ENCODE measurements at regions not wholly inside any gene's neighbourhood (a gene's known extent, or its start where the extent isn't known, plus 50 kb on each side); places are given as distances from the start of the nearest gene placed in this dataset.
"Not testable (repeated sequence)": the region's sequence is repeated elsewhere in the genome, so short reads cannot be mapped to it uniquely, and the experiment has no call there.

DNA sequence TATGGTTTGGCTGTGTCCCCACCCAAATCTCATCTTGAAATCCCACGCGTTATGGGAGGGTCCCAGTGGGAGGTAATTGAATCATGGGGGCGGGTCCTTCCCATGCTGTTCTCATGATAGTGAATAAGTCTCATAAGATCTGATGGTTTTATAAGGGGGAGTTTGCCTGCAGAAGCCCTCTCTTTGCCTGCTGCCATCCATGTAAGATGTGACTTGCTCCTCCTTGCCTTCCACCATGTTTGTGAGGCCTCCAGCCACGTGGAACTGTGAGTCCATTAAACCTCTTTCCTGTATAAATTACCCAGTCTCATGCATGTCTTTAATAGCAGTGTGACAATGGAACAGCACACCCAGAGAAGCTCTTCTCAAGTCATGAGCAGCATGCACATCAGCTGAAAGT is 119.1 kb upstream of the CARD11 start:
- not testable (repeated sequence) for H3K27ac Mint-ChIP-seq; H3K4me3 Mint-ChIP-seq; DNase-seq; H3K27me3 Mint-ChIP-seq; H3K36me3 Mint-ChIP-seq (ENCODE audit: low read depth); H3K4me1 Mint-ChIP-seq (ENCODE audit: low read depth); H3K9me3 Mint-ChIP-seq

DNA sequence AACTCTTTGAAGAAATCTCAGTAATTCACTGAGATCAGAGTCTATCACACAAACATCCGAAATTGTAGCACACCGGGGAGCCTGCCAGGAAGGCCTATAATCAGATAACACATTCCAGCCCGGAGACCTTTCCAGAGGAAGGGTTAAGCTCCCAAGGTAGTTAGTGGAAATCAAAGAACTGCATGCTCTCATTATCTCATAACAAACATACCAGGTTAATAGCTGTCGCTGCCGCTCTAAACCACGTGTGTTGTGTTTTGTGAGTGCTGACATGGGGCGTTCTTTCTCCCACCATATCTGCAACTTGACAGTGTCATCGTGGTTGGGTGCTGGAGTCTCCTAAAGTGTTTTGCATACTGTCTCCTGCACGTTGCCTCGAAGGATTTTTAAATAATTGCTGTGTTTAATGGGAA is 120.7 kb upstream of the CARD11 start:
- no peak overlapping the region for H3K27ac Mint-ChIP-seq
- no peak for DNase-seq
- H3K36me3 Mint-ChIP-seq (ENCODE audit: low read depth), result no peaks in the 10 kb centered on the region
- no peaks in the 10 kb centered on the region for H3K9me3 Mint-ChIP-seq
- H3K27me3 Mint-ChIP-seq, result peaks cover 9% of the 10 kb centered on the region
- H3K4me3 Mint-ChIP-seq, result no peak overlapping the region
- no peaks in the 10 kb centered on the region for H3K4me1 Mint-ChIP-seq (ENCODE audit: low read depth)

DNA sequence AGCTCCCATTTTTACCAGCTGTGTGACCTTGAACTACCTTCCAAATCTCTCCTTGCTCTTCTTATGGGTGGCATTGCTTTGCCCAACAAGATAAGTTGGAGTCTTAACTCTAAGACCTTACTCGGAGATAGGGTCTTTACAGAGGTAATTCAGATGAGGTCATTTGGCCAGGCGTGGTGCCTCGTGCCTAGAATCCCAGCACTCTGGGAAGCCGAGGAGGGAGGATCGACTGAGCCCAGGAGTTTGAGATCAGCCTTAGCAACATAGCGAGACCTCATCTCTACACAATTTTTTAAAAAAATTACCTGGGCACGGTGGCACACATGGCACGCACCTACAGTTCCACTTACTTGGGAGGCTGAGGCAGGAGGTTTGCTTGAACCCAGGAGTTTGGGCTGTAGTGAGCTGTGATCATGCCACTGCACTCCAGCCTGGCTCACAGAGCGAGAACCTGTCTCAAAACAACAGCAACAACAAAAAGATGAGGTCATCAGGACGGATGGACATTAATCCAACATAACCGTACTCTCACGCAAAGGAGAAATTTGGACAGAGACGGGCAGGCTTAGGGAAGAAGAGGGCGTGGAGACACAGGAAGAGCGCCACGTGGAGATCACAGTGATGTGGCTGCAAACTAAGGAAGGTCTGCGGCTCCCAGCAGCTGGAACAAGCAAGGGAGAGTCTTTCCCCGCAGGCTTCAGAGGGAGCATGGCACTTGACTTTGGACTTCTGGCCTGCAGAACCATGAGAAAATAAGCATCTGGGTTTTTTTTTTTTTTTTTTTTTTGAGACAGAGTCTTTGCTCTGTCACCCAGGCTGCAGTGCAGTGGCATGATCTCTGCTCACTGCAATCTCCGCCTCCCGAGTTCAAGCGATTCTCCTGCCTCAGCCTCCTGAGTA is 122.3 kb upstream of the CARD11 start:
- Mint-ChIP-seq H3K36me3 (ENCODE audit: low read depth) (no peaks in the 10 kb centered on the region), H3K4me3 (no peak overlapping the region)

DNA sequence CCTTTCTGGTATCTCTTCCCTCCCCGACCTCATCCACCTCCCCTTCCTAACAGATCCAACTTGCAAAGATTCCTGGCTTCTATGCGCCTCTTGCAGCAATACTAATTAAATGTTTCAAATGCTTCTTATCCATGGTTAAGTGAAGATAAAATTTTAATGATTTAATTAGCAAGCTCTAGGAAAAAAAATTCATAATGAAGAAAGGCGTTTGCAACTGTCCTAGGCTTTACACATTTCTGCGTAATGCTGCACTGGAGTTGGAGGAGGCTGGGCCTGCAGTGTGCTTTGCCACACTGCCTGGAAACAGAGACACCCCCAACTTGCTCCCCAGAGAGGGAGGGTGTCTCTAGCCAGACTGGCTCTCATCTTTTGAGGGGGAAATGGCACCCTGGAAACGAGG is 123.9 kb upstream of the CARD11 start:
- Mint-ChIP-seq H3K4me3 (no peak overlapping the region), H3K36me3 (ENCODE audit: low read depth) (no peaks in the 10 kb centered on the region), H3K27me3 (peaks cover 14% of the 10 kb centered on the region), H3K4me1 (ENCODE audit: low read depth) (no peaks in the 10 kb centered on the region), H3K9me3 (no peaks in the 10 kb centered on the region), H3K27ac (no peak overlapping the region)
- no peak for DNase-seq

More for the DNA sequence above, 122.3 kb upstream of the CARD11 start:
- no peak for DNase-seq
- Mint-ChIP-seq H3K27me3 (peaks cover 10% of the 10 kb centered on the region), H3K4me1 (ENCODE audit: low read depth) (no peaks in the 10 kb centered on the region), H3K9me3 (no peaks in the 10 kb centered on the region), H3K27ac (no peak overlapping the region)

DNA sequence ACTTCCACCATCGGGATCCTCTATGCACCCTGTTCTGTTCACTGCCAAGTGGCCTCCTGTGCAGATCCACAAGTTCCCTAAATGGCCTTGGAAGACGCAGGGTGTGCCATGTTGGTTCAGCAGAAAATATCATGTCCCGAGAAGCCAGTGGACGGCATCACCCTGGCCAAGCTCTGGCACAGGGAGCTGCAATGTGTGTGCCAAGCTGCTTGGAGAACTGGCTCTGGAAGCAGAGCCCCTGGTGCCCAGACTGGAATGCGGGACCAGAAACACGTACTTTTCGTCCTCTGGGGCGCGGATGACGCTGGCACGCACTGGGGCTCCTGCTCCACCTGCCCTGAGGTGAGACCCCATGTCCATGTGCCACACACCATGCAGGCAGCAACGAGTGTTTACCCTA is 124.7 kb upstream of the CARD11 start:
- Mint-ChIP-seq H3K4me3 (no peak overlapping the region), H3K4me1 (ENCODE audit: low read depth) (no peaks in the 10 kb centered on the region), H3K27me3 (peaks cover 14% of the 10 kb centered on the region), H3K27ac (no peak overlapping the region), H3K9me3 (no peaks in the 10 kb centered on the region), H3K36me3 (ENCODE audit: low read depth) (no peaks in the 10 kb centered on the region)
- DNase-seq, result no peak

DNA sequence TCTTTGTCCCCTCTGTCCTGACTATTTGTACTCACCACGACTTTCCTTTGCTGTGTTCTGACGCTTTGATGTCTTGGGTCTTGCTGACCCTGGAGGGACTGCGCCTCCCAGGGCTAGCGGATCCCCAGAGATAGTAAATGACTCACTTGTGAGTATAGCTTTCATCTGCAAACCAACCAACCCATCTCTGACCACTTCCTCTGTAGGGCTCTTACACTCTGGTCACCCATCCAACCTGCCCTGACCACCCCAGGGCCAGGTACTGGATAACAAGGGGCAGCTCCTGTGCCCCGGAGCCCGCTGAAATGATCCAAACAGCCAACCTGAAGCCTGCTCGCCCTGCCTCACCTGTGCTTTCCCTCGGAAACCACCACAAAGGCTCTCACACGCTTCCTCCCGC is 125.2 kb upstream of the CARD11 start:
- Mint-ChIP-seq H3K4me3 (no peak overlapping the region), H3K27ac (no peak overlapping the region), H3K36me3 (ENCODE audit: low read depth) (no peaks in the 10 kb centered on the region), H3K27me3 (peaks cover 14% of the 10 kb centered on the region), H3K4me1 (ENCODE audit: low read depth) (no peaks in the 10 kb centered on the region), H3K9me3 (no peaks in the 10 kb centered on the region)
- no peak for DNase-seq

DNA sequence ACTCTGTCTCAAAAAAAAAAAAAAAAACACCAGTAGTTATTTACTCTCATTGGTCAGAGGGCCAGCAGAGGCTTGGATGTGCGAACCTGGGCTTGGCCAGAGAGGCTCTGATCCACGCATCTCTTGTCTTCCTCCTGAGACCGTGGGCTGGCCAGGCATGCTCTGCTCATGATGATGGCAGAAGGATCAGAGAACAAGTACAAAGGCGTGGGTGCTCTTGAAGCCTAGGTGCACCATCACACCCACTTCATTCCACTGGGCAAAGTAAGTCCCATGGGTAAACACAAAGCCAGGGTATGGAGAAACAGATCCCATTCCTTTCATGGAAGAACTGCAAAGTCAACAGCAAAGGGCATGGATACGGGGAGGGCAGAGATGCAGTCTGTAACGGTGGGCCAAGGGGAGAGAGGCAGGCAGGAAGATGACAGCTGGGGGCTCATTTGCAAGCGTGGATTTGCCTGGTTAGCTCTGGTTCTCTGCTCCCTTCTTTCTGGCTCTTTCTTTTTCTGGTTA is 128.2 kb upstream of the SDK1 start:
- Mint-ChIP-seq H3K4me1 (ENCODE audit: low read depth) (no peaks in the 10 kb centered on the region), H3K27ac (no peak overlapping the region), H3K36me3 (ENCODE audit: low read depth) (no peaks in the 10 kb centered on the region), H3K27me3 (peaks cover 14% of the 10 kb centered on the region), H3K4me3 (no peak overlapping the region), H3K9me3 (no peaks in the 10 kb centered on the region)
- DNase-seq, result no peak

DNA sequence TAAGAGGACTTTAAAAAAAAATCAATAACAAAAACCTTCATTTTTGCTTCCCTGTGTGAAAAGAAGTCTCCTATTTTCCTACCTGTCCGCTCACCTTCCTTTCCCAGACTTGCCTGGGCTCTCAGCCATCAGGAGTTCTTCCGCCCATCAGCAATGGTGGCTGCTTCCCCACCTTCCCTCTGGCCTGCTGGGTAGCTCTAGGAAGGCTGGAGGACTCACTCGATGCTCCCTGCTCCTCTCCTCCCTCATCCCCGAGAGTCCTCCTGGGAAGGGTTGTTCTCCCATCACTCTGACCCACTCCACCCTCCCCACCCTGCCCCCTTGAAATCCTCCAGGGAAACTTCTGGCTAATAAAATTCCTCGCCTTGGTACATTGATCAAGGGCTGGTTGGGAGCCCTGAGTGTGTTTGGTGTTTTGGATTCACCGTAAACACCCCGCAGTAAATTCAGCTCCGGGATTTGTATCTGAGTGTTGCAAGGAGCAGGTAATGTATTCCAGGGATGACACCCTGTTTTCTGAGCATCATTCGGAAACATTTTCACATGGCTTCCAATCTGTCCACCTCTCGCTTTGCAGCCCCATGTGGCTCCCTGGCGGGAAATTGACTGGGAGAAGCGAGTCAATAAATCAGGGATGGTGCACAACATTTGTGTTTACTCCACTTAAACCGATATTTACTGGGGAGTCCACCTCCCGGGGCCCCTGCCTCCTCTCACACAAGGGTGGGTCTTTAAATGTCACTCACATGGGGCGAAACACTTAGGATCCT is 126.4 kb upstream of the SDK1 start:
- Mint-ChIP-seq H3K9me3 (no peaks in the 10 kb centered on the region), H3K4me1 (ENCODE audit: low read depth) (no peaks in the 10 kb centered on the region)

DNA sequence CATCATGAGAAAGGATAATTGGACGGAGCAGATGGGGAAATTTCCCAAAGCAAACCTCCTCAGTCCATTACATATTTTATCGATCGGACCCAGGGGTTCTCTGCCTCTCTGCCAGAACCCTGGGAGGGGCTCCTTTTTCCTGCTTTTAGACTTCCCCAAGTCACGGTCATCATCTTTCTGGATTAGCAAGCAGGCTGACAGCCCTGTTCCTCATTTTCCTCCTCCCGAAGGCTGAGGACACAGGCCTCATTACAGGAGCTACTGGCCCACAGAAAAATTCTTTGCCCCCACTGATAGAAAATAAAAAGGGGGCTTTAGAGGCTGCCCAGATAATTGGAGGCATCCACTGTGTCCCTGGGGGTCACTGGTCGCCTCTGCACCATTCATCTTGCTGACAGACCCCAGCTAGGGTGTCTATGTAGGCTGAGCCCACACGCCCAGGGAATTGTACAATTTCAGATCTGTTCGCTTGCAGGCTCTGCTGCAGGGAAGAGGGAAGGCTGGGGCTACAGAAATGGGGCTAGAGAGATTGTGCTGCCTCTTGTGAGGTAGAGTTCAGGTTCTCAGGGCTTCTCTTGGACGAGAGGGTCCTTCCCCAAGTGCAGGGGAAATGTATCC is 125.7 kb upstream of the SDK1 start:
- no peaks in the 10 kb centered on the region for H3K9me3 Mint-ChIP-seq
- peaks cover 4% of the 10 kb centered on the region for H3K27me3 Mint-ChIP-seq
- no peaks in the 10 kb centered on the region for H3K36me3 Mint-ChIP-seq (ENCODE audit: low read depth)
- H3K4me1 Mint-ChIP-seq (ENCODE audit: low read depth), result no peaks in the 10 kb centered on the region
- no peak overlapping the region for H3K27ac Mint-ChIP-seq
- no peak for DNase-seq
- no peak overlapping the region for H3K4me3 Mint-ChIP-seq

More for the DNA sequence above, 126.4 kb upstream of the SDK1 start:
- no peak overlapping the region for H3K27ac Mint-ChIP-seq
- peaks cover 4% of the 10 kb centered on the region for H3K27me3 Mint-ChIP-seq
- no peaks in the 10 kb centered on the region for H3K36me3 Mint-ChIP-seq (ENCODE audit: low read depth)
- no peak for DNase-seq
- no peak overlapping the region for H3K4me3 Mint-ChIP-seq

DNA sequence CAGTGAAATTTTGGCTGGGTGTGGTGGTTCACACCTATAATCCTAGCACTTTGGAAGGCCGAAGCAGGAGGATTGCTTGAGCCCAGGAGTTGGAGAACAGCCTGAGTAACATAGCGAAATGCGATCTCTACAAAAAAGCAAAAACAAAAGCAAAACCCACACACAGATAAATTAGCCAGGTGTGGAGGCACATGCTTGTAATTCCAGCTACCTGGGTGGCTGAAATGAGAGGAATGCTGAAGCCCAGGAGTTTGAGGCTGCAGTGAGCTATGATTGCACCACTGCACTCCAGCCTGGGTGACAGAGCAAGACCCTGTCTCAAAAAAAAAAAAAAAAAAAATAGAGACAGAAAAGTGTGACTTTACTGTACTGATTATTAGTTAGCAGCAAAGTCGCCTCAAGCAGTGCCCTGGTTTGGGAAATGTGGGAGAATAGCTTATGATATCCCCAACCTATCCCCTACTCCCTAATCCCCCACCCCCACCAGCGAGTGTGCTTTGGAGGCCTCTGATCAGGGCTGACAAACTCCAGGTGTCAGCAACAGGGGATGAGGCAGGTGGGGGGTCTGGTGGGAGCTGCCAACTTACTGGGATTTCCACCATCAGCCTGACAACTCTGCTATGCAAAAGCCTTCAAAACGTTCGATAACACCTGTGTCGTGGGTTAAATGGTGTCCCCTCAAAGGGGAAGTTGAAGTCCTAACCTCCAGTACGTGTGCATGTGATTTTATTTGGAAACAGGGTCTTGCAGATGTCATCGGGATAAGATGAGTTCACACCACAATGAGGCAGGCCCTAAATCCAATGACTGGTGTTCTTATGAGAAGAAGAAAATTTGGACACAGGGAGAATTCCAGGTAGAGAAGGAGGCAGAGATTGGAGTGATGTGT is 124.7 kb upstream of the SDK1 start:
- Mint-ChIP-seq H3K4me1 (ENCODE audit: low read depth) (no peaks in the 10 kb centered on the region), H3K27me3 (peaks cover 4% of the 10 kb centered on the region), H3K27ac (no peak overlapping the region), H3K4me3 (no peak overlapping the region), H3K9me3 (no peaks in the 10 kb centered on the region), H3K36me3 (ENCODE audit: low read depth) (no peaks in the 10 kb centered on the region)
- DNase-seq, result no peak

DNA sequence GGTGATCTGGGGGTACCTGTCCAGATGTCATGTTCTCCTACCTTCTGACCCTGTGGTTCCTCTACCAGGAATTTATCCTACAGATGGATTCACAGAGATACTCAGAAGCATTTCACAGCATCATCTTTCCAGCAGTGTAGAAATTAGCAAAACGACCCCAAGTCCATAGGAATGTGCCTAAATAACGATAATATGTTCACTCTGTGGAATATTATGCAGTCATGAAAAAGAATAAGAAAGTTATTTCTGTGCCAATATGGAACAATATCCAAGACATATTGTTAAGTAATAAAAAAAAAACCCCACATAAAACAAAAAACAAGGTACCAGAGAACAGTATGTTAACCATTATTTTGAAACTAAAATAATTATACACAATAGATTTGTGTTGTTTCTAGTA is 123.8 kb upstream of the SDK1 start:
- Mint-ChIP-seq H3K4me1 (ENCODE audit: low read depth) (no peaks in the 10 kb centered on the region), H3K4me3 (no peak overlapping the region), H3K36me3 (ENCODE audit: low read depth) (no peaks in the 10 kb centered on the region), H3K27me3 (no peaks in the 10 kb centered on the region), H3K27ac (no peak overlapping the region), H3K9me3 (no peaks in the 10 kb centered on the region)
- no peak for DNase-seq

DNA sequence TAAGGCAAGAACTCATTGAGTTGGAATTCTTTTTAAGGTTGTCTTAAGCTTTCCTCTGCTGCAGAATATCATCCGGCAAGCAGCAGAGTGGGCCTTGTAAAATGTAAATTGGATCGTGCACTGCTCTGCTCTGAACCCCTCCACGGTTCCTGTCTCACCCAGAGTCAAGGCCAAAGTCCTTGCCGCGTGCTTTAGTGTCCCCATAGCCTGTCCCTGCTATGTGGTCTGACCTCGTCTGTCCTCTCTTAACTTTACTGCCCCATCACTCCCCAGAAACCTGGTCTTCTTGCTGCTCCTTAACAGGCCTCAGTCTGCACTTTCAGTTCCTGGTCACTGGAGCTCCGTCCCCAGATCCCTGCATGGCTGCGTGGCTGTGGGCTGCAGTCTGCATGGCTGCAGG is 121.6 kb upstream of the SDK1 start:
- no peak overlapping the region for H3K27ac Mint-ChIP-seq
- H3K4me1 Mint-ChIP-seq (ENCODE audit: low read depth), result no peaks in the 10 kb centered on the region
- no peak overlapping the region for H3K4me3 Mint-ChIP-seq
- H3K9me3 Mint-ChIP-seq, result no peaks in the 10 kb centered on the region
- H3K27me3 Mint-ChIP-seq, result no peaks in the 10 kb centered on the region
- no peak for DNase-seq
- H3K36me3 Mint-ChIP-seq (ENCODE audit: low read depth), result no peaks in the 10 kb centered on the region

DNA sequence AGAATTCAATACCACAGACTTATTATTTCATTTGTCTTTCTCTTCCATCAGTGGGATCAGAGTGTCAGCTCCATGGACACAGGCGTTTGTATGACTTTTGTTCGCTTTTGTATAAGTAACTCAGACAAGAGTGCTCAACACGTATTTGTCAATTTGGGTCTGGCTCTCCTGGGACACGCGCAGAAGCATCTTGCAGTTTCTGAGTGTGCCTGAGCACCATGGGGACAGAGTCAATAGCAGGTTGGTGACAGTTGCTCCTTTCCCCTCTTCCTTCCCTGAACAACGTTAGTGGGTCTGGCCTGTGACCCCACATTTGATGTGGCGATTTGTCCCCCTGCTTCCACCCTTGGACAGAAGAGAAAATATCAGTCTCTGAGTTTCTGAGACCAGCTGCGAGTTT is 120.4 kb upstream of the SDK1 start:
- no peaks in the 10 kb centered on the region for H3K9me3 Mint-ChIP-seq
- no peak overlapping the region for H3K4me3 Mint-ChIP-seq
- H3K27me3 Mint-ChIP-seq, result no peaks in the 10 kb centered on the region
- no peak overlapping the region for H3K27ac Mint-ChIP-seq
- no peaks in the 10 kb centered on the region for H3K36me3 Mint-ChIP-seq (ENCODE audit: low read depth)
- no peaks in the 10 kb centered on the region for H3K4me1 Mint-ChIP-seq (ENCODE audit: low read depth)
- DNase-seq, result no peak

DNA sequence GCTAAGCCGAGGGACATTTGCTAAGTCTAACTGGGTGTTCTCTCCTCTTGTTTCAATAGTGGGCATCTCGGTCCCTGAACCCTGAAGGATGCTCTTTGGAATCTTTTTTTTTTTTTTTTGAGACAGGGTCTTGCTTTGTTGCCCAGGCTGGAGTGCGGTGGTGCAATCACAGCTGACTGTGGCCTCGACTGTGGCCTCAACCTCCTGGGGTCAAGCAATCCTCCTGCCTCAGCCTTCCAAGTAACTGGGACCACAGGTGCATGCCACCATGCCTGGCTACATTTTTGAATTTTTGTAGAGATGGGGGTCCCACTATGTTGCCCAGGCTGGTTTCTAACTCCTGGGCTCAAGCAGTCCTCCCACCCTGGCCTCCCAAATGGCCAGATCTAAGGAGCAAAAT is 119.0 kb upstream of the SDK1 start:
- H3K27me3 Mint-ChIP-seq; H3K27ac Mint-ChIP-seq; H3K36me3 Mint-ChIP-seq (ENCODE audit: low read depth); H3K4me3 Mint-ChIP-seq; H3K4me1 Mint-ChIP-seq (ENCODE audit: low read depth); DNase-seq; H3K9me3 Mint-ChIP-seq: not testable (repeated sequence)
